PC-9 (cell line): ENCODE measurements at regions not wholly inside any gene's neighbourhood (a gene's known extent, or its start where the extent isn't known, plus 50 kb on each side); places are given as distances from the start of the nearest gene placed in this dataset.

Source experiments
- BruUV-seq: library from RNA; stranded (reverse); fragments of 400-500 nt; replicated peaks from 2 replicates; lab custom pipeline; 2021; lab: Mats Ljungman, UMichigan
- CTCF ChIA-PET: fragments of 300-600 bp; sonication (Branson Sonifier 250); formaldehyde crosslinking; loops from one replicate; lab custom pipeline; 2022; ENCODE audit warnings: antibody characterized with exemption; lab: Charles Lee
- POLR2A ChIA-PET: fragments of 300-600 bp; sonication (Branson Sonifier 250); formaldehyde crosslinking; loops from one replicate; lab custom pipeline; 2022; ENCODE audit warnings: antibody characterized with exemption; ENCODE audit not compliant: unreplicated experiment; lab: Charles Lee
- DNase-seq, 2 experiments: peaks; one replicate each; pipeline versions ENCODE4 v3.0.0 to v3.0.0-alpha.2; 2015 to 2022; ENCODE audit warnings: mixed read lengths in 1 of 2
- H2AFZ ChIP-seq: fragments of 200-600 bp; sonication (generic); 2 replicates; pipeline ENCODE4 v1.8.1; 2017; ENCODE audit warnings: antibody characterized with exemption
- H3F3A ChIP-seq: fragments of 200-600 bp; sonication (generic); 2 replicates; pipeline ENCODE4 v1.8.1; 2017; ENCODE audit warnings: antibody characterized with exemption, mild to moderate bottlenecking, low read depth; ENCODE audit not compliant: insufficient read depth
- H3K27ac ChIP-seq: fragments of 200-600 bp; sonication (generic); 2 replicates; pipeline ENCODE4 v1.6.1; 2016; ENCODE audit warnings: mixed run types
- H3K27me3 ChIP-seq: fragments of 200-600 bp; sonication (generic); 2 replicates; pipeline ENCODE4 v1.6.1; 2016; ENCODE audit warnings: low read depth, mixed run types; ENCODE audit not compliant: insufficient read depth
- H3K36me3 ChIP-seq: fragments of 200-600 bp; sonication (generic); 2 replicates; pipeline ENCODE4 v1.6.1; 2016; ENCODE audit warnings: low read depth, mixed run types
- H3K4me1 ChIP-seq: fragments of 200-600 bp; sonication (generic); replicated peaks from 2 replicates; pipeline ENCODE4 v1.6.1; 2016; ENCODE audit warnings: mixed run types; ENCODE audit not compliant: insufficient read depth
- H3K4me2 ChIP-seq: fragments of 200-600 bp; sonication (generic); 2 replicates; pipeline ENCODE4 v1.6.1; 2017; ENCODE audit warnings: mixed run types
- H3K4me3 ChIP-seq: fragments of 200-600 bp; sonication (generic); 2 replicates; pipeline ENCODE4 v1.6.1; 2016; ENCODE audit warnings: mixed run types
- H3K79me2 ChIP-seq: fragments of 200-600 bp; sonication (generic); 2 replicates; pipeline ENCODE4 v1.6.1; 2017; ENCODE audit warnings: low read depth, mixed run types
- H3K9me2 ChIP-seq: fragments of 200-600 bp; sonication (generic); 2 replicates; pipeline ENCODE4 v1.8.1; 2017; ENCODE audit warnings: mild to moderate bottlenecking; ENCODE audit not compliant: insufficient read depth
- H3K9me3 ChIP-seq: fragments of 200-600 bp; sonication (generic); 2 replicates; pipeline ENCODE4 v1.8.1; 2016; ENCODE audit warnings: low read depth; ENCODE audit not compliant: insufficient read depth
- H4K20me1 ChIP-seq: fragments of 200-600 bp; sonication (generic); 2 replicates; pipeline ENCODE4 v1.8.1; 2017; ENCODE audit not compliant: insufficient read depth
- EZH2 ChIP-seq: fragments of 200-600 bp; sonication (generic); IDR thresholded peaks from 2 replicates; pipeline ENCODE4 v1.8.0; 2017; ENCODE audit warnings: antibody characterized with exemption, low read depth
- intact Hi-C: fragments of 100-400 bp; cut with micrococcal nuclease; formaldehyde crosslinking; loops from one replicate; pipeline ENCODE4 v1.10.0; 2022; ENCODE audit not compliant: unreplicated experiment
- TF ChIP-seq, protein P1 (sequence below): fragments of 200-600 bp; sonication (generic); conservative IDR thresholded peaks from 2 replicates; pipeline ENCODE4 v1.6.1; 2017; ENCODE audit warnings: mixed run types, antibody characterized with exemption, mild to moderate bottlenecking, moderate library complexity

DNA sequence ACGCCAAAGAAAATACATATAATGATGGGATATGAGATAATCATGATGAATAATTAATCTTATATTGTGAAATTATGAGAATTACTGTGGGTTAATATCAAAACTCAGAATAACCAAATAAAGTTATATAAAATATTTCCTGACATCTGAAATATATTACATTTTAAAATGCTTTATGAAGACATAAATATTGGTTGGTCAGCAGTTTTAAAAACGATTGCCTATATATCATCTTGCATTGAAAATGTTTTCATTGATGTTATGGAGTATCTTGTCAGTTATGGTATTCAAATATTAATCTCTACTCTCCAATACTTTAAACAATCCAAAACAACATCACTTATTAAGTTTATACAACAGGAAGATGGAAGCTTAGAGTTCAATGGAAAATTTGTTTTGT lies 228.1 kb upstream of the FERD3L start:
- BruUV-seq, result no TSS peak
- H3F3A ChIP-seq, result no peaks in the 10 kb centered on the region
- no peaks in the 10 kb centered on the region for H4K20me1 ChIP-seq
- no peaks in the 10 kb centered on the region for H3K9me2 ChIP-seq
- no peak overlapping the region for H2AFZ ChIP-seq
- ChIA-PET POLR2A (no interaction called here), CTCF (no interaction called here)
- no peak for DNase-seq
- no peaks in the 10 kb centered on the region for H3K36me3 ChIP-seq
- TF ChIP-seq EZH2, result no peak
- TF ChIP-seq, protein P1, sequence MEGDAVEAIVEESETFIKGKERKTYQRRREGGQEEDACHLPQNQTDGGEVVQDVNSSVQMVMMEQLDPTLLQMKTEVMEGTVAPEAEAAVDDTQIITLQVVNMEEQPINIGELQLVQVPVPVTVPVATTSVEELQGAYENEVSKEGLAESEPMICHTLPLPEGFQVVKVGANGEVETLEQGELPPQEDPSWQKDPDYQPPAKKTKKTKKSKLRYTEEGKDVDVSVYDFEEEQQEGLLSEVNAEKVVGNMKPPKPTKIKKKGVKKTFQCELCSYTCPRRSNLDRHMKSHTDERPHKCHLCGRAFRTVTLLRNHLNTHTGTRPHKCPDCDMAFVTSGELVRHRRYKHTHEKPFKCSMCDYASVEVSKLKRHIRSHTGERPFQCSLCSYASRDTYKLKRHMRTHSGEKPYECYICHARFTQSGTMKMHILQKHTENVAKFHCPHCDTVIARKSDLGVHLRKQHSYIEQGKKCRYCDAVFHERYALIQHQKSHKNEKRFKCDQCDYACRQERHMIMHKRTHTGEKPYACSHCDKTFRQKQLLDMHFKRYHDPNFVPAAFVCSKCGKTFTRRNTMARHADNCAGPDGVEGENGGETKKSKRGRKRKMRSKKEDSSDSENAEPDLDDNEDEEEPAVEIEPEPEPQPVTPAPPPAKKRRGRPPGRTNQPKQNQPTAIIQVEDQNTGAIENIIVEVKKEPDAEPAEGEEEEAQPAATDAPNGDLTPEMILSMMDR, result no peak
- intact Hi-C loops, result no loop called here
- H3K4me2 ChIP-seq, result no peak overlapping the region
- no peaks in the 10 kb centered on the region for H3K79me2 ChIP-seq
- H3K4me3 ChIP-seq, result no peak overlapping the region
- H3K27me3 ChIP-seq, result no peaks in the 10 kb centered on the region
- no peaks in the 10 kb centered on the region for H3K4me1 ChIP-seq
- H3K27ac ChIP-seq, result no peak overlapping the region
- no peaks in the 10 kb centered on the region; the same call in 1 of the 2 replicates for H3K9me3 ChIP-seq

DNA sequence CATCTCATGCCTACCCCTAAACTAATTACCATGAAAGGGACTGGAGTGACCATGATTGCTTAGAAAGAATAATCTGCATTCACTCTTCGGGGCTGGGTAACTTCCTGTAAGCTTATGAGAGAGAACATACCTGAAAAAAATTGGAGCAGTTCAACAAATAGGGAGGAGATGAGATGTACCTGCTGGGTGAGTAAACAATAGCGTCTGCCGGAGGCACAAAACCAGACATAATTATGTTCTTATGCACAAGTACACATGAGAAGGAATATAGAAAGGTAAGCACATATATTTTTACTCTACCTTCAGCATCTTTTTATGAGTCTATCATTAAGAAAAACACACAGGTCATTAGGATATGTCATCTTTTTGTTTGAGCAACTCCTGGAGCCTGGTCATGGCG lies 224.6 kb upstream of the FERD3L start:
- no peak for DNase-seq
- Histone ChIP-seq H3K9me2 (no peaks in the 10 kb centered on the region), H2AFZ (no peak overlapping the region), H3K27ac (no peak overlapping the region), H3K9me3 (no peaks in the 10 kb centered on the region), H3K79me2 (no peaks in the 10 kb centered on the region), H3K27me3 (no peaks in the 10 kb centered on the region), H3K4me1 (no peaks in the 10 kb centered on the region), H4K20me1 (no peaks in the 10 kb centered on the region), H3K36me3 (no peaks in the 10 kb centered on the region), H3F3A (no peaks in the 10 kb centered on the region), H3K4me2 (no peak overlapping the region), H3K4me3 (no peak overlapping the region)
- BruUV-seq, result no TSS peak
- TF ChIP-seq, protein P1, result no peak
- no peak for TF ChIP-seq EZH2
- ChIA-PET CTCF (no interaction called here), POLR2A (no interaction called here)
- intact Hi-C loops, result no loop called here

DNA sequence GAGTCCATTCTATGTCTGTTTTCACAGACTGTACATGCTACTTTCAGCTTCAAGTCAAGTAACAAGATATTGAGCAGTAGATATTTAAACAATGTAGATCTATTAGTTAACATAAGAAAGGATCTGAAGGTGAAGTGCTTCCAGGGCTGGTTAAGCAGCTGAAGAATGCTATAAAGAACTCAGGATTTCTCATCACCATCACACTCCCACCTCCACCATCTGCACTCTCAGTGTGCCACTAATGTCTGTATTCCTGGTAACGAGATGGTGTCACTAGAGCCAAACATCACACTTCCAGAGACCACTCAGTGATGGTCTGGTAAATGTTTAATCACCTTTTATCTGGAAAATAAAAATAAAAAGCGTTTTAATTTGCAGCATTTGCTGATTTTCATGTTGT lies 224.0 kb upstream of the FERD3L start:
- TF ChIP-seq, protein P1, result no peak
- no peak for TF ChIP-seq EZH2
- Histone ChIP-seq H3K27ac (no peak overlapping the region), H3K4me1 (no peaks in the 10 kb centered on the region), H3K9me2 (no peaks in the 10 kb centered on the region), H3K79me2 (no peaks in the 10 kb centered on the region), H3K27me3 (no peaks in the 10 kb centered on the region), H3F3A (no peaks in the 10 kb centered on the region), H3K9me3 (no peaks in the 10 kb centered on the region), H2AFZ (no peak overlapping the region), H4K20me1 (no peaks in the 10 kb centered on the region), H3K36me3 (no peaks in the 10 kb centered on the region), H3K4me2 (no peak overlapping the region), H3K4me3 (no peak overlapping the region)
- CTCF ChIA-PET, result no interaction called here
- POLR2A ChIA-PET, result no interaction called here
- DNase-seq, result no peak
- intact Hi-C loops, result no loop called here
- no TSS peak for BruUV-seq
